ENCODE measurements at regions not wholly inside any gene's neighbourhood (a gene's known extent, or its start where the extent isn't known, plus 50 kb on each side); places are given as distances from the start of the nearest gene placed in this dataset.

GRCh38 chr2:240287496-240288086, 147.1 kb upstream of the OTOS start:
- no peak overlapping the region for H3K4me3 Mint-ChIP-seq (ENCODE audit: unreplicated experiment)
- H3K9me3 Mint-ChIP-seq (ENCODE audit: unreplicated experiment): no peaks in the 10 kb centered on the region
- peaks cover 3% of the 10 kb centered on the region for H3K27me3 Mint-ChIP-seq (ENCODE audit: unreplicated experiment)
- no peaks in the 10 kb centered on the region for H3K4me1 Mint-ChIP-seq (ENCODE audit: unreplicated experiment)
- DNase-seq (ENCODE audit: low spot score): no peak
- no peak overlapping the region for H3K27ac Mint-ChIP-seq (ENCODE audit: unreplicated experiment)
- no peak for TF ChIP-seq CTCF (IDR thresholded peaks at IDR 0.05; ENCODE audit: unreplicated experiment)
- no peaks in the 10 kb centered on the region for H3K36me3 Mint-ChIP-seq (ENCODE audit: low read depth, unreplicated experiment)

- Mint-ChIP-seq H3K27ac (ENCODE audit: unreplicated experiment) (no peak overlapping the region), H3K27me3 (ENCODE audit: unreplicated experiment) (peaks cover 3% of the 10 kb centered on the region), H3K4me1 (ENCODE audit: unreplicated experiment) (no peaks in the 10 kb centered on the region), H3K4me3 (ENCODE audit: unreplicated experiment) (no peak overlapping the region), H3K36me3 (ENCODE audit: low read depth, unreplicated experiment) (no peaks in the 10 kb centered on the region), H3K9me3 (ENCODE audit: unreplicated experiment) (no peaks in the 10 kb centered on the region)
- no peak for DNase-seq (ENCODE audit: low spot score)
- no peak for TF ChIP-seq CTCF (IDR thresholded peaks at IDR 0.05; ENCODE audit: unreplicated experiment)
Measured at GRCh38 chr2:240288087-240288521, 147.4 kb upstream of the GPC1 start.

- DNase-seq (ENCODE audit: low spot score): no peak
- Mint-ChIP-seq H3K27ac (ENCODE audit: unreplicated experiment) (no peak overlapping the region), H3K4me3 (ENCODE audit: unreplicated experiment) (no peak overlapping the region), H3K27me3 (ENCODE audit: unreplicated experiment) (peaks cover 3% of the 10 kb centered on the region), H3K4me1 (ENCODE audit: unreplicated experiment) (no peaks in the 10 kb centered on the region), H3K9me3 (ENCODE audit: unreplicated experiment) (no peaks in the 10 kb centered on the region), H3K36me3 (ENCODE audit: low read depth, unreplicated experiment) (no peaks in the 10 kb centered on the region)
- no peak for TF ChIP-seq CTCF (IDR thresholded peaks at IDR 0.05; ENCODE audit: unreplicated experiment)
Measured at GRCh38 chr2:240289701-240290431, 145.6 kb upstream of the GPC1 start.

GRCh38 chr2:240290432-240291336, 144.8 kb upstream of the GPC1 start:
- H3K4me3 Mint-ChIP-seq (ENCODE audit: unreplicated experiment): no peak overlapping the region
- H3K27me3 Mint-ChIP-seq (ENCODE audit: unreplicated experiment): peaks cover 3% of the 10 kb centered on the region
- H3K9me3 Mint-ChIP-seq (ENCODE audit: unreplicated experiment): no peaks in the 10 kb centered on the region
- DNase-seq (ENCODE audit: low spot score): no peak
- no peak for TF ChIP-seq CTCF (IDR thresholded peaks at IDR 0.05; ENCODE audit: unreplicated experiment)
- H3K36me3 Mint-ChIP-seq (ENCODE audit: low read depth, unreplicated experiment): no peaks in the 10 kb centered on the region
- H3K27ac Mint-ChIP-seq (ENCODE audit: unreplicated experiment): no peak overlapping the region
- no peaks in the 10 kb centered on the region for H3K4me1 Mint-ChIP-seq (ENCODE audit: unreplicated experiment)
